Keratinocyte (primary cell): ENCODE measurements at regions not wholly inside any gene's neighbourhood (a gene's known extent, or its start where the extent isn't known, plus 50 kb on each side); places are given as distances from the start of the nearest gene placed in this dataset.

Source experiments
- DNase-seq: peaks from one replicate; pipeline ENCODE4 v3.0.0-alpha.2; 2011; ENCODE audit warnings: low read depth, missing footprints, low spot score
- FAIRE-seq: peaks from 2 replicates; lab custom pipeline; 2011; peaks lifted over from hg19 to GRCh38; lab: Jason Lieb, UNC
- H2AFZ ChIP-seq: 2 replicates; pipeline ENCODE4 v1.6.0; 2012; ENCODE audit warnings: low read length, control low read depth, inconsistent platforms; ENCODE audit not compliant: control insufficient read depth
- H3K27ac ChIP-seq: 2 replicates; pipeline ENCODE4 v1.5.1; 2011; ENCODE audit warnings: low read length; ENCODE audit not compliant: control insufficient read depth, insufficient read depth
- H3K27me3 ChIP-seq: 3 replicates; pipeline ENCODE4 v1.6.0; 2011; ENCODE audit warnings: low read length; ENCODE audit not compliant: control insufficient read depth, insufficient read depth; ENCODE audit errors: extremely low read depth
- H3K36me3 ChIP-seq, 2 experiments: 2 replicates in 1 of 2; 3 replicates in 1 of 2; pipeline ENCODE4 v1.5.1; 2011; ENCODE audit warnings: low read length in 2 of 2, mild to moderate bottlenecking in 1 of 2; ENCODE audit not compliant: control insufficient read depth in 2 of 2, insufficient read depth in 2 of 2; ENCODE audit errors: extremely low read depth in 1 of 2
- H3K4me1 ChIP-seq: 3 replicates; pipeline ENCODE4 v1.5.1; 2011; ENCODE audit warnings: low read length; ENCODE audit not compliant: control insufficient read depth, insufficient read depth; ENCODE audit errors: extremely low read depth
- H3K4me2 ChIP-seq: 3 replicates; pipeline ENCODE4 v1.6.0; 2011; ENCODE audit warnings: low read depth, low read length; ENCODE audit not compliant: control insufficient read depth, insufficient read depth; ENCODE audit errors: extremely low read depth
- H3K4me3 ChIP-seq, 3 experiments: fragments of 200-600 bp in 1 of 3; sonication (generic) in 1 of 3; 2 replicates in 2 of 3; 3 replicates in 1 of 3; pipeline ENCODE4 v1.5.1; 2011 to 2016; ENCODE audit warnings: low read length in 3 of 3, mild to moderate bottlenecking in 3 of 3, control low read depth in 2 of 3, inconsistent platforms in 1 of 3, low read depth in 1 of 3, mixed read lengths in 1 of 3, mixed run types in 1 of 3, moderate library complexity in 1 of 3; ENCODE audit not compliant: control insufficient read depth in 2 of 3, insufficient read depth in 2 of 3; ENCODE audit errors: extremely low read depth in 1 of 3
- H3K79me2 ChIP-seq: 2 replicates; pipeline ENCODE4 v1.6.0; 2012; ENCODE audit warnings: low read length; ENCODE audit not compliant: control insufficient read depth, insufficient read depth
- H3K9ac ChIP-seq: 3 replicates; pipeline ENCODE4 v1.6.0; 2011; ENCODE audit warnings: low read length; ENCODE audit not compliant: control insufficient read depth, insufficient read depth; ENCODE audit errors: extremely low read depth
- H3K9me1 ChIP-seq: 3 replicates; pipeline ENCODE4 v1.6.0; 2011; ENCODE audit warnings: low read length; ENCODE audit not compliant: control insufficient read depth, insufficient read depth; ENCODE audit errors: extremely low read depth
- H3K9me3 ChIP-seq: 2 replicates; pipeline ENCODE4 v1.5.1; 2012; ENCODE audit warnings: low read depth, low read length; ENCODE audit not compliant: control insufficient read depth
- H4K20me1 ChIP-seq: 3 replicates; pipeline ENCODE4 v1.6.0; 2011; ENCODE audit warnings: low read length; ENCODE audit not compliant: control insufficient read depth, insufficient read depth; ENCODE audit errors: extremely low read depth
- EZH2 ChIP-seq: IDR thresholded peaks from one replicate; pipeline ENCODE4 v1.6.1; 2012; ENCODE audit warnings: inconsistent platforms, mild to moderate bottlenecking, low read length, moderate library complexity
- dilution Hi-C: fragments of 300-500 bp; cut with MboI; formaldehyde crosslinking; loops from one replicate; pipeline ENCODE4 v1.7.0; 2020; ENCODE audit warnings: low sequenced_read_pairs; ENCODE audit not compliant: extremely low pct_ligation_motif_present
- TF ChIP-seq, protein P1 (sequence below), 3 experiments: IDR thresholded peaks in 1 of 3; conservative IDR thresholded peaks in 1 of 3; optimal IDR thresholded peaks in 1 of 3; 2 replicates in 2 of 3; 3 replicates in 1 of 3; pipeline versions ENCODE3 to v1.5.1; 2011; ENCODE audit warnings: low read length in 3 of 3, mild to moderate bottlenecking in 3 of 3, moderate library complexity in 2 of 3, control low read depth in 1 of 3, inconsistent platforms in 1 of 3; ENCODE audit not compliant: insufficient read depth in 2 of 3; ENCODE audit errors: extremely low read depth in 1 of 3

DNA sequence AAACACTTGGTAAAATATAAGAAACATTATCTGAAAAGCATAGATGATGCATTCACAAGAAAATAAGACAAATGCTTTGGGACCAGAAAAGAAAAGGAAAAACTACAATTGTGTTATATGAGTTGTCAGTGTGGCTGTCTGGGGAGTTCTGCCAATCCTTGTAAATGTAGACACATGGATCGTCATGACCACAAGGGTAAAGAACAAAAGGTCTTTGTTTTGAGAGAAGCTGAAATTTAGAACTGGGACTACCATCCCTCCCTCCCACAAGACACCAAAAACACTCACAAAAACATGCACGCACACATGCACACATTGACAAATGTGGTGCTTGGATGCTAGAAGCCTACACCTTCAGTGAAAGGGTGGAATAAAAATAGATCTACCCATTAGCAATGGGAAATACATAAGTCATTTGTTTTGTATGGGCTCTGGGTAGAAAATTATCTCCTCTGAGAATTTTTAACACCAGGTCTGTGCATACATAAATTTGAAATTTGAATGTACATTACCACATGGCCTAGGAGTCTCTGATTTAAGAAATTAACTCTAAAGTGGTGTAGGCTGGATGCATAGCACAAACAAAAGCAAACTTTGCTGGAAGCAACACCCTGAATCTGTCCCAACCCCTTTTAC lies 266.2 kb upstream of the SLC39A10 start:
- DNase-seq: no peak
- H3K9me1 ChIP-seq: no peaks in the 10 kb centered on the region
- dilution Hi-C loops: no loop called here
- no peaks in the 10 kb centered on the region for H3K9me3 ChIP-seq
- no peaks in the 10 kb centered on the region for H3K27me3 ChIP-seq
- H3K4me2 ChIP-seq: no peak overlapping the region
- no peak overlapping the region for H3K27ac ChIP-seq
- no peaks in the 10 kb centered on the region for H3K79me2 ChIP-seq
- FAIRE-seq: no peak
- H3K4me3 ChIP-seq: no peak overlapping the region
- H3K4me1 ChIP-seq: no peaks in the 10 kb centered on the region
- no peak overlapping the region for H3K9ac ChIP-seq
- no peaks in the 10 kb centered on the region for H3K36me3 ChIP-seq
- H4K20me1 ChIP-seq: no peaks in the 10 kb centered on the region
- H2AFZ ChIP-seq: no peak overlapping the region
- TF ChIP-seq EZH2: no peak
- TF ChIP-seq, protein P1, sequence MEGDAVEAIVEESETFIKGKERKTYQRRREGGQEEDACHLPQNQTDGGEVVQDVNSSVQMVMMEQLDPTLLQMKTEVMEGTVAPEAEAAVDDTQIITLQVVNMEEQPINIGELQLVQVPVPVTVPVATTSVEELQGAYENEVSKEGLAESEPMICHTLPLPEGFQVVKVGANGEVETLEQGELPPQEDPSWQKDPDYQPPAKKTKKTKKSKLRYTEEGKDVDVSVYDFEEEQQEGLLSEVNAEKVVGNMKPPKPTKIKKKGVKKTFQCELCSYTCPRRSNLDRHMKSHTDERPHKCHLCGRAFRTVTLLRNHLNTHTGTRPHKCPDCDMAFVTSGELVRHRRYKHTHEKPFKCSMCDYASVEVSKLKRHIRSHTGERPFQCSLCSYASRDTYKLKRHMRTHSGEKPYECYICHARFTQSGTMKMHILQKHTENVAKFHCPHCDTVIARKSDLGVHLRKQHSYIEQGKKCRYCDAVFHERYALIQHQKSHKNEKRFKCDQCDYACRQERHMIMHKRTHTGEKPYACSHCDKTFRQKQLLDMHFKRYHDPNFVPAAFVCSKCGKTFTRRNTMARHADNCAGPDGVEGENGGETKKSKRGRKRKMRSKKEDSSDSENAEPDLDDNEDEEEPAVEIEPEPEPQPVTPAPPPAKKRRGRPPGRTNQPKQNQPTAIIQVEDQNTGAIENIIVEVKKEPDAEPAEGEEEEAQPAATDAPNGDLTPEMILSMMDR (optimal IDR thresholded peaks at IDR 0.05 in 1 of 3, IDR thresholded peaks at IDR 0.05 in 1 of 3, conservative IDR thresholded peaks at IDR 0.05 in 1 of 3; ENCODE audit: extremely low read depth in 1 of 3, insufficient read depth in 2 of 3, low read length in 3 of 3): no peak

GRCh38 chr2:195388028-195388427 lies 269.0 kb upstream of the SLC39A10 start:
- Histone ChIP-seq H3K36me3 (no peaks in the 10 kb centered on the region), H2AFZ (no peak overlapping the region), H3K79me2 (no peaks in the 10 kb centered on the region), H3K4me1 (no peaks in the 10 kb centered on the region), H3K9ac (no peak overlapping the region), H3K27me3 (no peaks in the 10 kb centered on the region), H4K20me1 (no peaks in the 10 kb centered on the region), H3K4me3 (no peak overlapping the region), H3K9me1 (no peaks in the 10 kb centered on the region), H3K27ac (no peak overlapping the region), H3K9me3 (no peaks in the 10 kb centered on the region), H3K4me2 (no peak overlapping the region)
- TF ChIP-seq EZH2: no peak
- TF ChIP-seq, protein P1 (optimal IDR thresholded peaks at IDR 0.05 in 1 of 3, IDR thresholded peaks at IDR 0.05 in 1 of 3, conservative IDR thresholded peaks at IDR 0.05 in 1 of 3; ENCODE audit: extremely low read depth in 1 of 3, insufficient read depth in 2 of 3, low read length in 3 of 3): no peak
- FAIRE-seq (no peak), DNase-seq (no peak)
- dilution Hi-C loops: no loop called here
